Gastroesophageal sphincter (tissue), 3 donors: ENCODE measurements at regions not wholly inside any gene's neighbourhood (a gene's known extent, or its start where the extent isn't known, plus 50 kb on each side); places are given as distances from the start of the nearest gene placed in this dataset.

Experiments
- CTCF ChIP-seq, 4 experiments: fragments of 200-600 bp in 2 of 4; fragments of 450-650 bp in 2 of 4; sonication (generic) in 1 of 4; IDR thresholded peaks; one replicate each; pipeline ENCODE4 v1.5.1; 2017 to 2019; ENCODE audit warnings: antibody characterized with exemption in 4 of 4, mild to moderate bottlenecking in 2 of 4, moderate library complexity in 2 of 4
- EP300 ChIP-seq: sonication (generic); formaldehyde crosslinking; IDR thresholded peaks from one replicate; pipeline ENCODE4 v1.6.1; 2017; ENCODE audit warnings: antibody characterized with exemption, mild to moderate bottlenecking

DNA sequence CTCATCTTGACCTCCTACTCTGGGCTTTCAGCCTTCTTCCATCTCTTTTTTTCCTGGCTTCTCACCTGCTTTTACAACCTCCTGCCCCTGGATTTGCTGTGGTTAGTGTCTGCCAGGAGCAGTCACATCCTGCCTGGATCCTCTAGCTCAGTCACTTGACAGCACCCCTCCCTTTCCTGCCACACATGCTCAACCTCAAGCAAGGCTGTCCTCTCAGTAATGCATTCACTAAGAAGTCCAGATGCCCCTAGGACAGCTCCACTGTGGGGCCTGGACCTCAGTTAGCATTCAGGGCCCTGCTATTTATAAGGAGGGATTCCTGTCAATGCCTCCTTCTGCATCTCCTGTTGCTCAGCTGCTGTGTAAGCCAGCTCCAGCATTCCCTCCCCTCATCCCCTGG lies 275.5 kb downstream of the SMAD2 start:
- TF ChIP-seq CTCF (IDR thresholded peaks at IDR 0.05), result no peak
- TF ChIP-seq EP300, result no peak
